Daoy (cell line): ENCODE measurements at regions not wholly inside any gene's neighbourhood (a gene's known extent, or its start where the extent isn't known, plus 50 kb on each side); places are given as distances from the start of the nearest gene placed in this dataset.

Experiments used
- DNase-seq: peaks from one replicate; pipeline ENCODE4 v3.0.0-alpha.2; 2015; ENCODE audit warnings: low read depth

DNA sequence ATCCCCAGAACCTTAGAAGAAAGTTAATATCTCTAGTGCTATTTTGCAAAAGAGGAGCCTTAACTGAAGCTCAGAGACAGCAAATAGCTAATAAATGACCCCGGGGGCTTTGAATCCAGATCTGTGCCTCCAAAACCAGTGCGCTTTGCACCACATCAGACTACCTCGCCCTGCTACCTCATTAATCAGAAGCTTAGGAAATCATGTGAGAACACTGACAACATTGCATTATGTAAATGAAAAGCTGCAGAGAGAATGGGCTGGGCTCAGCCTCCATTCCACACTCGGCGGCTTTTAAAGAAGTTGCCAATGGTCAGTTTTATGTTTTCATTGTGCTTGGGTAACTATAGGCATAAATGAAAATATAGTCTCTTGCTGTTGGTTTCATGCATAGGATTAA lies 54.0 kb upstream of the STMND1 start:
- no peak for DNase-seq

DNA sequence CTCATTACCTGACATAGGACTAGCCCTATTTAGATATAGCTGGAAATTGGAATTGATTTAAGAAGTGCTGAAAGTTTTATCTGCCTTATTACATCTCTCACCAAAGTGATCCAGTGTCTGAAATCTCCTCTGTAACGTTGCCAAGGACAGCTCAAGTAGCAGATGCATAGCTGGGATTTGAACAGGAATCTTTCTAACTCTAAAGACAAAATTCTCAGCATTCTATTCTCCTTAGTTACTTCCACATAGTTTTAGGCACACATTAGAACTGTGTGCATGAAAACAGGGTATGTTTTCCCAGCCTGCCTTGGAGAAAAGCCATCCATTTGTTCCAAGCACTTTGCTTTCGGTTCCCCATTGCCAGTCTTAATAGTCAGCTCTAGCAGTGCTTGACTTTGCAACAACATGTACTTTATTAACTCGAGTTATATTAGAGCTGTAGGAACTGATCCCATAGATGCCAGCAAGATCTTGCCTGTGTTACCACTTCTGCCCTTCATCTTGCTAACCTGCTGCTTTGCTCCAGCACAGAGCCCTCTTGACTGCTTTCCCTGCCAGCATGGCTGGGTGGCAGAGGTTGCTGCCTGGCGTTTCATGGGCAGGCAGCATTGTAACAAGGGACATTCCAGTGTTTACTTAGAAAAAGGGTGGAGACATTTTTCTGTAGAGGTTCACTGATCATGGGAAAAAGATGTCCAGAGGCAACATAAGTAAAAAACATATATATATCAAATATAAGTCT lies 56.1 kb upstream of the STMND1 start:
- DNase-seq: peak; percentile 31

DNA sequence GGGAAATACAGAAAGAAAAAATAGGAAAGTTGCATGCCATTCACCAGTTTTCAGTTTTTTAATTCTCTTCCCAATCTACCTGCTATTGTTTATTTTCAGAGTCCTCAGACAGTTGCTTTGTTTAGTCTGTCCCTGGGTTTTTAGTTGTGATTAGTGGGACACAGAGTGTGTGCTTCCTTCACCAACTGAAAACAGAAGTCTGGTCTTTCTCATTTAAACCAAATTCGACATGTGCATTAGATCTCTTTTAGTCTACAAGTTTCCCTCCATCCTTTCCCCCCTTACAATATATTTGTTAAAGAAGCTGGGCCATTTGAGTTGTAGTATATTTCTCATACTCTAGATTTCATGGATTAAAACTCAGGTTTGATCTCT lies 58.7 kb upstream of the STMND1 start:
- no peak for DNase-seq

DNA sequence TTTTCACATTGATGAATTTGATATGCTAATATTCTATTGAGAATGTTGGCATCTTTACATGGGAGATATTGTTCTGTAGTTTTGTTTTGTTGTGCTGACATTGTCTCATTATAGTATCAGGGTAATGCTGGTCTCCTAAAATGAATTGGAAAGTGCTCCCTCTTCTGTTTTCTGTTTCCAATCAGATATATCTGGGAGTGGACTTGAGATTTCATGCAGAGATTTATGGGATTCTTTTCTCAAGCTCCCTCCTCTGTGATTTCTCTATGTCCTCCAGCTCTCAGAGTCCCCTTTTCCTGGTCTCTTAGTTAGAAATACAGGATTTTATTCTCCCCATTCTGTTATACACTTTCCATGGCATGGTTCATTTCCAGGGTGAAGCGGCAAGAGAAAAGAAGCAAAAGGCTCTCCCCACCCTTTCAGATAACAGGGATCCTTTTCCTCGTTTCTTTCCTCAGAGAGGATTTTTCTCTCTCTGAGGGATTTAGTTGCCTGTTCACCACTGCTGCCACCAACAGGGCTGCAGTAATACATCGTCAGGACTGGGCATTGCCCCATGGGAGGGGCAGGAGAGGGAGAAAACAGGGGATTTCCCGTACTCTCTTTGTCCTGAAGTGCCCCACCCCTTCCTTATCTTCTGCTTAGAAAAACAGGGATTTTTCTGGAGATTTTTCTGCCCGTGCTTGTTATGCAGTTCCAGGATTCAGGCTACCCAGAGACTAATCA lies 59.3 kb upstream of the STMND1 start:
- peak; percentile 92 for DNase-seq

DNA sequence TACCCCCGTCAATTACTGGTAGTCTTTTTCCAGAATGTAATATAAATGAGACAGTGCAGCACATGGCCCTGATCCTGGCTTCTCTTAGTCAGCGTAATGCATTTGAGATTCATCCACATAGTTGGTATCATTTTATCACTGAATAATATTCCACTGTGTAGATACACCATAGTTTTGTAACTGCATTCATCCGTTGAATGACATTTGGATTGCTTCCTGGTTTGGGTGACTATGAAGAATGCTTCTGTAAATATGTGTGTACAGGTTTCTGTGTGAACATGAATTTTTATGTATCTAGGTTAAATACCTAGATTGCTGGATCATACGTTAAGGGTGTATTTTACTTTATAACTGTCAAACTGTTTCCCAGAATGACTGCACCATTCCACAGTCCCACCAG lies 62.6 kb upstream of the STMND1 start:
- DNase-seq: no peak

DNA sequence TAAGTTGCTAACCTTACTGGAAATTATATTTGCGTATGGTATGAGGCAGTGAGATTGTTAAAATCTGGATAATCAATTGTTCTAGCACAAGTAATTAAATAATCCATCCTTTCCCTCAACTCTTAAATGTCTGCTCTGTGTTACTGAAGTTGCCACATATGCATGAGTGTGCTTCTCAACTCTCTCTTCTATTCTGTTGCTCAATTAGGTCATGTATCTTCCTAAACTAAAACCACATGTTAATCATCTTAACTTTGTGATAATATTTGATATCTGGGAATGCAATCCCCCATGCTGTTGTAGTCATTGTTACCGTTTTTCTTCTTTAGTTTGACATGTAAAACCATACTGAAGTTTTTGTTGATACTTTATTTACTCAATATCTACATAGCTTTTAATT lies 63.5 kb upstream of the STMND1 start:
- no peak for DNase-seq

DNA sequence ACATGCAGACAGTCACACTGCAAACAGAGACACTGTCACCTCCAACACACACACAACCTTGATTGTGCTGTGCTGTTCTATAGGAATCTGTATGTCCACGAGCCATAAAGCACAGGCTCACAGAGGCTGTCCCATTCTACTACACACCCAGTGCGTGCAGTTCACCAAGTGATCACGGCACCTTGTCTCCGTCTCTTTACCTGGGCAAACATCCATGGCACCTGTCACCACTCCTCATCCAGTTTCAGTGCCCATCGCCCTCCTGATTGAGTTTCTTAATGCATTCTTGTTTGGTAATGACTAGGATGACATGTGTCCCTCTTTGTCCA lies 65.8 kb upstream of the STMND1 start:
- no peak for DNase-seq

DNA sequence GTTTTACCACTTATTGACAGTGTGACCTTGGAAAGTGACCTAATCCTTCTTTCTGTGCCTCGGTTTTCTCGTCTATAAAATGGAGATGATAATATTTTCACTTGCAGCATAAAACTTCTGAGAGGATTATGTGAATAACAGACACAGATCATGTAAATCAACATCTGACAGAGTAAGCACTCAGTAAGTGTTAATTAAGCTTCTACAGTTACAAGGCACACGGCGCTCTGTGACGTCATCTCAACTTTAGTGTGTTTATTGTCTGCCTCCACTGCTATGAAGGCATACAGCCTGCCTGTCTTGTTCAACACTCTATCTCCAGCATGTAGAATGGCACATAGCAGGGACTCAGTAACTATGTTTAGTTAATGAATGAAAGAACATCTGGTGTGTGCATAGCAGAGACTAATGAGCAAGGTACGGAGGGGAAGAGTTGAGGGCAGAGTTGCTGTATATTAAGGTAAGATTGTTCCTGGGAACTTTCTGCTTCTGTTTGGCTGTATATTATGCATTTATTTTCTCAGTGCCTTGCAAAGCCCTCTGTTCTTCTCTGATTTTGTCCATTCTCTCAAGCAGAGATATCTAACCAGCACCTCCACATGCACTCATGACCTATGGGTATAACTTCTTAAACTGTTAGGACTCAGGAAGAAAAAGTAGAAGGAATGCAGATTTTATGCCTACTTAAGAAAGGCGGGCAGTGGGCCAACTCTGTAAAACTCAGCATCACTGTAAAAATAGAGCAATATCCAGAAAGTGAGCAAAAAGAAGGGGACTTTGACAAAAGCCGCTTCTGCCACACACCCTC lies 66.4 kb upstream of the STMND1 start:
- DNase-seq: no peak

DNA sequence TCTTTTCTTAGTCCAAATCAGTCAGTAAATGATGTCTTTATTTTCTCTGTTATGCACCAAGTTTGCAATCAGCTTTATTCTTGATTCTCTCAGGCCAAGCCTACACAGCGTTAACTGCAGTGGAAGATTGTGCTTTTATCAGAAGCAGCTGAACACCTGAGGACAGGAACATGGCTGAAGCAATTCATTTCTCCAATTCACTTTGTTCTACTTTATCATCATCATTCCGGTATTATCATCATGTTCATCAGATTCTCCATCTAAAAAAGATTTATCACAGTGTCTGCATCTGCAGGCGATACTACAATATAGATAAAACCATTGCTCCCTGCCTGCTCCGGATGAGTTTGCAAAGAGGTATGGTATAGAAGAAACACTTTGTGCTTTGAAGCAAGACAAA lies 68.1 kb upstream of the STMND1 start:
- DNase-seq: no peak

DNA sequence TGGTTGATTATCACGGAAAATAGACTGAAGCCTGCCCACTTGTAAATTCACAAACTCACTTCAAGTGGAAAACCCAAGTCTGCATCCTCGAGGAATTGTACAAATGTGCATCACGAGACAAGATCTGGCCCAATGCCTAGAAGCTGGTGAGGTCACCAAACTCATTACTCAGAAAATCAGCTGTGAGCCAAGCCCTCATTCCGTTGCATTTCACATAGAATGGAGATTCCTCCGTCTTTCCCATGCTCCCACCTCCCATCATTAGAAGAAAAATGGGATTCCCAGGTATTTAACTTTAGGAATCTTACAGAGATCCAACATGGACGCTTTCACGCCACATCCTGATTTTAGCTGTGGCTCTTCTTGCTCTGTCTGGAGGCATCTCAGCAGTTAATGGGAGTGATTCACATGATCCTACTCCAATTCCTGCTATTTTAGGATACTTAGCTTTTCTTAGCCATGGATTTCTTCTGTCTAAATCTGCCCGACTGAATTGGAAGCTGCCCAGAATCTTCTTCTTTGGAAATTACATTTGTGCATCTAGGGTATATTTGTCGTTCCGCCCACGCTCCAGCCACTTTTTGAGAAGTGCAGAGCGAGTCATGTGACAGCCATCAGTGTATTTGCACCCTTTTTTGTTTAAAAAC lies 68.7 kb upstream of the STMND1 start:
- DNase-seq: peak; percentile 90

DNA sequence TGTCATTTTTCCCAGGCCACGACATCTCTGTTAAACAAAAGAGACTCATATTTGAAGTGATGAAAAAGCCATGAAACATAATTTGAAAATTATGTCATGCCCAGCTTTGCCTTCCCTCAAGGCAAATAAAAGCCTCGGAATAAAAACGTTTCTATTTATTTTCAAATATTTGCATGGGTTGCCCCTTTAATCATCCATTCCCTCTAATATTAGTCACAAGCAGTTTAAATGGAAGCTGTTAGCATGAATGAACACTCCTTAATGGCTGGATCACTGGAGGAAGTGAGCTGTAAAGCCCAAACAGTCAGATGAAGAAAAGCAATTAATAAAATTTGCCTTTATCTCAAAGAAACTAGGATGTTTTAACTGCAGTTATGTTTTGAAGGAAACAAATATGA lies 69.3 kb upstream of the STMND1 start:
- DNase-seq: no peak

DNA sequence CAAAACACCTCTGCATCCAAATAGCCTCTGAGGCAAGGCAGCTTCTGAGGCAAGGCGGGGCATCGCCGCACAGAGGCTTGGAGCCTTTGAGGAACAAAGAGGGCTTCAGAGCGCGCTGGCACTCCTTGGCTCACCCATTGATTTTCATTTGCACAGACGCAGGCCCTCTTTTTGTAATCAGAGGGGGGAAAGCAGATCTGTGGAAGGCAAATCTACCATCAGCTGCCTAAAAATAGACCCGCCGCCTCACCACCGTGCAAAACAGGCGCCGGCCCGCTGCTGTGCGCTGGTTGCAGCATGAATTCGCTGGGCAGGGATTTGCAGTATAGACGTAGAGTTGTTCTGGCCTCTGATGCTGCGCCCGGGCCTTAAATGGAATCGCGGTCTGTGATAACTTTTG lies 69.9 kb upstream of the STMND1 start:
- DNase-seq: no peak

DNA sequence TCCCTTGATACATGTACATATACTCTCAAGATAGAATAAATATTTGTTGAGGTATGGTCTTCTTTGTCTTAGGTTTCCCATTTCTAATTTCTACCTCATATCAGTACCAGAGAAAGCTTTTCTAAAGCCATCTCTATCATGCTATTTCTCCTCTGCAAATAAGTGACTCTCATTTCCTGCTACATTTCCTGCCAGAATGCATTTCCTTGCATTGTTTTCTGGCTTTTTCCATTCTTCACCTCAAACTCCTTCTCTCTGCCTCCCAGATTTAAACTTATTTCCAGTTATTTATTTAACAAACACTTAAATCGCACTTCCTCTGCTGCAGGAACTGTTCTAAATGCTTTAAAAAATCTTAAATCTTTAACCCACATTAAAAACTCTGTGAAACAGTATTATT lies 74.4 kb upstream of the STMND1 start:
- DNase-seq: no peak

DNA sequence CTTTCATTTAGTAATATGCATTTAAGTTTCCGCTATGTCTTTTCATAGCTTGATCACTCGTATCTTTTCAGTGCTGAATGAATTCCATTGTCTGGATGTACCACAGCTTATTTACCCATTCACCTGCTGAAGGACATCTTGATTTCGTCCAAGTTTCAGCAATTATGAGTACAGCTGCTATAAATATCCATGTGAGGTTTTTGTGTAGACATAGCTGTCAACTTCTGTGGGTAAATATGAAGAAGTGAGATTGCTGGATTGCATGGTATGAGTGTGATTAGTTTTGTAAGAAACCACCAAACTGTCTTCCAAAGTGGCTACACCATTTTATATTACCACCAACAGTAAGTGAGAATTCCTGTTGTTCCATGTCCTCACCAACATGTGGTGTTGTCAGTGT lies 79.2 kb upstream of the STMND1 start:
- no peak for DNase-seq

DNA sequence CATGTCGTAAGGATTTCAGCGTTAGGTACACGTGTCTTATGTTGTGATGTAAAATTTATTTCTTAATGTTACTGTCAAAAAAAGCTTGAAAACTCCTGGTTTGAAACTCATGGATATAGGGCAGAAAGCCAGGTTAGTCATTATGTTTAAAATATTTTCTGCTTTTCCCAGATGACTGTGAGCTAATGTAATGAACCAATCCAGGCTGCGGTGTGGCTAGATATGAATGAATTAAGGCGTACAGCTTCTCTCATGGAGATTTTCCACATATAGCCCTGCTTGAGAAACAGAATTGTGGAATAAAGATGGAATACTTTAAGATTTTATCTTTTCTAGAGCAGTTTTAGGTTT lies 80.3 kb upstream of the STMND1 start:
- no peak for DNase-seq

DNA sequence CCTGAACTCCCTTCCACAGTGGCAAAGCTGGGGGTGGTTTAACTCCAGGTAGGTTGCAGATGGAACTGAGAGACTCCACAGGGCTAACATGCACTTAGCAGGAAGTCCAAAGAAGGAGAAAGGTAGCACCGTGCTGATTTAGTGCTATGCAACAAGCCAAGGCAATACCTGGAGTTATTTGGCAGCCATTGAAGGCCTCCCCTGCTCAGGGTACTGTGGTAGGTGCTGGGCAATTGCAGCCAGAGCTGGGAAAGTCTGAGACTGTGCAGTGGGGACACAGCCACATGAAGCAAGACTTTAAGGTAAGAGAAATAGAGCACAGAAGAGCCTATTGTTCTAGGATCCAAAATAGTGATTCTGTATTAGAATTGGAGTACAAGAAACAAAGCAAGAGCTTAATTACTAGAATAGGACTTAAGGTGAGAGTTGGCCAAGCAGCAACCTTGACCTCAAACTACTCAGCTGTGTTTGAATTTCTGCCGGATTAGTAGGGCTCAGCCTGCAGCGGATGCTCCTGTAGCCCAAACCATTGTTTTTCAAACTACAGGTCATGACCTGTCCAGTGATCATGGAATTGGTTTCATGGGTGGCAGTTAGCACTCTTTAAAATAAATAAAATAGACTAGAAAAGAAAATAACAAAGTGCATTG lies 80.8 kb upstream of the STMND1 start:
- DNase-seq: no peak

DNA sequence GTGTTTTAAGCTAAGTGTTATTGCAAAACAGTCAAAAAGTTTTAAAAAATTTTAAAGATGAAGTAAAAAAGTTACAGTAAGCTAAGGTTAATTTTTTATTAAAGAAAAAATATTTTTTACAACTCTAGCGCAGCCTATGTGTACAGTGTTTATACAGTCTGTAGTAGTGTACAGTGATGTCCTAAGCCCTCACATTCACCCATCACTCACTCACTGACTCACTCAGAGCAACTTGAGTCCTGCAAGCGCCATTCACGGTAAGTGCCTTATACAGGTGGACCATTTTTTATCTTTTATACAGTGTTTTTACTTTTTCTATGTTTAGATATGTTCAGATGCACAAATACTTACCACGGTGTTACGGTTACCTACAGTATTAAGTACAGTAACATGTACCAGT lies 83.4 kb upstream of the STMND1 start:
- DNase-seq: no peak

DNA sequence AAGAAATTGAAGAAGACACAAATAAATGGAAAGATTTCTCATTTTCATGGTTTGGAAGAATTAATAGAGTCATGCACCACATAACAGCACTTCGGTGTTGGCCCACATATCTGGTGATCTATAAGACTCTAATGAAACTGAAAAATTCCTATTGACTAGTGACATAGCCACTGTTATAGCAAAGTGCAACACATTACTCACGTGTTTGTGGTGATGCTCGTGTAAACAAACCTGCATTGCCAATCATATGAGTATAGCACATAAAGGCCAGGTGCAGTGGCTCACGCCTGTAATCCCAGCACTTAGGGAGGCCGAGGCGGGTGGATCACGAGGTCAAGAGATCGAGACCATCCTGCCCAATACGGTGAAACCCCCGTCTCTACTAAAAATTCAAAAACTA lies 84.4 kb upstream of the STMND1 start:
- no peak for DNase-seq

DNA sequence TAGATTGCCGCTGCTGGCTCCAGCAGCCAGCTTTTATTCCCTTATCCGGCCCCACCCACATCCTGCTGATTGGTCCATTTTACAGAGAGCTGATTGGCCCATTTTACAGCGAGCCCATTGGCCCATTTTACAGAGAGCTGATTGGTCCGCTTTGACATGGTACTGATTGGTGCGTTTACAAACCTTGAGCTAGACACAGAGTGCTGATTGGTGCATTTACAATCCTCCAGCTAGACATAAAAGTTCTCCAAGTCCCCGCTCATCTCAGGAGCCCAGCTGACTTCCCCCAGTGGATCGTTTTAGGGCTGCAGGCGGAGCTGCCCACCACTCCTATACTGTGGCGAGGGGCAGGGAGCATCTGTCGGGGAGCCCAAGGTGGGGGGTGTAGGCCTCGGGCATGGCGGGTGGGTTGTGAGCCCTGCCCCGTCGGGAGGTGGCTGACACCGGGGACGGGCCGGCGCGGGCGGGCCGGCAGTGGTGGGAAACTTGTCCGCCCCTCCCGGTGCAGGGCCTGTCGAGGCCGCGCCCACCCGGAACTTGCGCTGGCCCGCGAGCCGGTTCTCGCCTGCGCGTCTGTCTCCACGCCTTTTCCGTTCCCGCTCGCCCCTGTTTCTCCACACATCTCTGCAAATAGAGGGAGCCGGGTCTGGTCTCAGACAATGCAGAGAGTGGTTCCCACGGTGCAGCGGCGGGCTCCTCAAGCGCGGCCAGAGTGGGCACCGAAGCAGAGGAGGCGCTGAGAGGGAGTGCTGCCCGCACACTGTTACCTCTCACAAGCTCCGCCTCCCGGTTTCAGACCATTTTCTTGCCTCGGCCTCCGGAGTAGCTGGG lies 86.1 kb upstream of the STMND1 start:
- no peak for DNase-seq

DNA sequence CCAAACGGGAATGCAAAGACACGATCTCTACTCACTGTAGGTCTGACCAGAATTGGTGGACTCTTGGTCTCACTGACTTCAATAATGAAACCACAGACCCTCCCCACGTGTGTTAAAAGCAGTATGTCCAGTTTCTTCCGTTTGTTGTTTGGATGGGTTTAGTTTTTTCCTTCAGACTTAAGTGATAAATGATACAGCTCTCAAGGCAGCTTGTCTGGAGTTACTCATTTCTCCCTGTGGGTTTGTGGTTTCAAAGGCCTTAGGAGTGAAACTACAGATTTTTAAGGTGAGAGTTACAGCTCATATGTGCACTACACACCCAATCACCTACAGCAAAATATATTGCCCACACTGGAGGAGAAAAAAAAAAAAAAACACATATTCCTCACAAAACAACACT lies 86.7 kb upstream of the STMND1 start:
- peak; percentile 54 for DNase-seq

DNA sequence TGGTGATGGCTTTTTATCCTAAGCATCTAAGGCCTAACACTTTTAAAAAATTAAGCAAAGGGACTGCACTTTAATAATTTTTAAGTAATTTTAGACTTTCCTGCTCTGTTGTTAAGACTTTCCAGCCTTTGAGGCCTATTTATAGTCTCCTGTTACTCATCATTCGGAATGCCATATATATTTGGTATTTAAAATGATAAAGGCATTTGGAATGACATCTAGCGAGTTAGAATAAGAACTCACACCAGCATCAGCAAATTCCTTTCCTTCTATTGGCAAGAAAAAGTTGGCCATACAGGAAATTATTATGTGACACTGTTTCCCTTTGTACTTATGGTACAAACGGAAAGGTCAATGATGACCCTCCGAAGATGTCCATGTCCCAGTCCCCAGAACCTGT lies 88.1 kb upstream of the STMND1 start:
- no peak for DNase-seq
